NCI-H2107 treated with DMSO at 0.1 percent for 48 hours (cell line): ENCODE measurements at regions not wholly inside any gene's neighbourhood (a gene's known extent, or its start where the extent isn't known, plus 50 kb on each side); places are given as distances from the start of the nearest gene placed in this dataset.

Experiments
- DNase-seq: peaks from one replicate; lab custom pipeline; 2025; ENCODE audit not compliant: unreplicated experiment; lab: John Stamatoyannopoulos, UW

- DNase-seq = no peak
Measured at GRCh38 chr20:18957328-18957727, 143.7 kb downstream of the SCP2D1 start.

- DNase-seq = no peak
Measured at GRCh38 chr20:18971121-18971520, 157.5 kb downstream of the SCP2D1 start.

- DNase-seq = no peak
Measured at GRCh38 chr20:18971574-18971973, 158.0 kb downstream of the SCP2D1 start.

- no peak for DNase-seq
Measured at GRCh38 chr20:18972251-18972876, 158.8 kb downstream of the SCP2D1 start.

- DNase-seq = no peak
Measured at GRCh38 chr20:18973529-18974173, 160.1 kb downstream of the SCP2D1 start.

- no peak for DNase-seq
Measured at GRCh38 chr20:18974660-18975059, 161.1 kb downstream of the SCP2D1 start.

GRCh38 chr20:18977441-18977840 lies 163.9 kb downstream of the SCP2D1 start:
- no peak for DNase-seq

GRCh38 chr20:18978311-18978710 lies 164.7 kb downstream of the SCP2D1 start:
- DNase-seq = no peak

- DNase-seq = no peak
Measured at GRCh38 chr20:18979132-18979531, 165.5 kb downstream of the SCP2D1 start.

GRCh38 chr20:18981962-18982539 lies 168.5 kb downstream of the SCP2D1 start:
- DNase-seq = no peak

GRCh38 chr20:18983796-18984195 lies 170.2 kb downstream of the SCP2D1 start:
- DNase-seq = no peak

- DNase-seq = no peak
Measured at GRCh38 chr20:18984238-18985200, 170.9 kb downstream of the SCP2D1 start.

GRCh38 chr20:18985551-18985950 lies 172.0 kb downstream of the SCP2D1 start:
- no peak for DNase-seq

- DNase-seq = no peak
Measured at GRCh38 chr20:18986146-18986830, 172.7 kb downstream of the SCP2D1 start.

GRCh38 chr20:18986895-18987580 lies 173.5 kb downstream of the SCP2D1 start:
- DNase-seq = no peak

GRCh38 chr20:18987781-18988360 lies 174.3 kb downstream of the SCP2D1 start:
- DNase-seq = no peak

- DNase-seq = no peak
Measured at GRCh38 chr20:18988701-18989100, 175.1 kb downstream of the SCP2D1 start.

- no peak for DNase-seq
Measured at GRCh38 chr20:18989736-18990474, 176.3 kb downstream of the SCP2D1 start.

GRCh38 chr20:18991012-18991411 lies 177.4 kb downstream of the SCP2D1 start:
- no peak for DNase-seq
